ENCODE measurements at regions not wholly inside any gene's neighbourhood (a gene's known extent, or its start where the extent isn't known, plus 50 kb on each side); places are given as distances from the start of the nearest gene placed in this dataset.
"Not testable (repeated sequence)": the region's sequence is repeated elsewhere in the genome, so short reads cannot be mapped to it uniquely, and the experiment has no call there.

DNA sequence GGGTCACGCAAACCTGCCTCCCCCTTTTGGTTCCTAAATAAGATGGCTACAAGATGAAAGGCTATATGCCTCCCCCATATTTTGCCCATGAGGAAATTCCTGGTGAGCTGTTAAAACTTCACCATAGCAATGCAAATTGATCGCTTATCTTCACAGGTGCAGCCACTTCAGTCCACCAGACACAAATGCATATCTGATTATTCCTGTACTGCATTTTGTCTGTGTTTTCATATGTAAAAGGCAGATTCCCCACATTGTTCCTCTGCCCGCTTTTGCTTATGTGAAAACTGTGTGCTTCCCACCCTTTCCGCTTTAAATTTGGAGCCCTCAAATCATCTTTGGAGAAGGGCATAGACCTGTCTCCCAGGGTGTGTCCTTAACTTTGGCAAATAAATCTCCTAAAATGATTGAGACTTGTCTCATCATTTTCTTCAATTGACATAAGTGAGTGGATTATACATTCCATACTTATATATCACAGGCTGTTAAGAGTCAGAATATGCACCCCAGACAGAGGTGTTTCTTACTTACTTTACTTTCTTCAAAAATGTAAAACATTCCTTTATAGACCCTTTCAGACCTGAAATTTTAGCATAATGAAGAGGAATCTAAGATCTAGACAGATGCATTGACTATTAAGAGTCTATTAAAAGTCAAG lies 116.4 kb downstream of the CASP12 start:
- DNase-seq (ENCODE audit: insufficient read length, low spot score) = no peak
- TF ChIP-seq CTCF (IDR thresholded peaks at IDR 0.05; ENCODE audit: insufficient read depth, missing control alignments) = no peak

GRCh38 chr11:104781037-104781436 lies 117.2 kb downstream of the CASP12 start:
- DNase-seq (ENCODE audit: insufficient read length, low spot score) (no peak), FAIRE-seq (no peak)
- no peak for TF ChIP-seq CTCF (IDR thresholded peaks at IDR 0.05; ENCODE audit: insufficient read depth, missing control alignments)

More for the DNA sequence above, 116.4 kb downstream of the CASP12 start:
- no peak for FAIRE-seq

DNA sequence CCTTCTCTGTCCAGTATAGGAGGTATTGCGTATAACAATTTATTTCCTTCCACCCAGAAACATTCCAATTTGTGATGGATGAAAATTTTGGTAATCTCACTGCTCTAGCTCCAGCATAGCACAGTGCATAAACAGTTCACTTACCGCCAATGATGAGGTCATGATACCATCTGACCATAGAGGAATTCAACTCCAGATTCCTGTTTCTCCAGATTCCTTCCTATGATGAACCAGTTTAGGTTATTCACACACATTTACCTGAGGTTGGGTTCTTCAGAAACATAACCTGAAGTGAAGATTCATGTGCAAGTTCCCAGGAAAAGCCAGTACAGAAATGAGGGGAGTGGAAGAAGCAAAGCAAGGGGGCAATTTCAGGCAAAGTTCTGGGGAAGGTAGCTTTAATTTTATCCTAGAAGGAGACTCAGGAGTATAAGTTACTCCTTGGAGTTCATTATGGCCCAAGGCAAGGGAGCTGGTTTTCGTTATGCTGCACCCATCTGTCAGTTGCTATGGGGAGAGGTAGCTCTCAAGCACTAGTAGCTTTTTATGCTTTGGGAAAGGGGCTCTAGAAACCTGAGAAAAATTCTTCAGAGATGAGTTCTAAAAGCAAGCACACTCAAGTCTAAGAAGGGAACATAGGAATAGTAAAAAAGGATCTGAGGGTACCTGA lies 121.6 kb downstream of the CASP12 start:
- FAIRE-seq (no peak), DNase-seq (ENCODE audit: insufficient read length, low spot score) (no peak)
- TF ChIP-seq CTCF (IDR thresholded peaks at IDR 0.05; ENCODE audit: insufficient read depth, missing control alignments) = no peak

DNA sequence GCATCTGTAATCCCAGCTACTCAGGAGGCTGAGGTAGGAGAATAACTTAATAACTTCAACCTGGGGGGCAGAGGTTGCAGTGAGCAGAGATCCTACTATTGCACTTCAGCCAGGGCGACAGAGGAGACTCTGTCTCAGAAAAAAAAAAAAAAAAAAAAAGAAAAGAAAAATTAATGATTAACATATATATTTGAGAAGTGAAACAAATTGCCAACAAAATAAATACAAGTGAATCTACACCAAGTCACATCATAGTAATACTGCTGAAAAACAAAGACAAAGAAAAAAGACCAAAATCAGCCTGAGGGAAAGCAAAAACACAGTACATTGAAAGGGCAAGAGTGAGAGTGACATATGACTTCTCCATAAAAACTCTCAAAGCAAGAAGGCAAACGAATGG lies 123.7 kb downstream of the CASP12 start:
- no peak for TF ChIP-seq CTCF (IDR thresholded peaks at IDR 0.05; ENCODE audit: insufficient read depth, missing control alignments)
- DNase-seq (ENCODE audit: insufficient read length, low spot score) (no peak), FAIRE-seq (no peak)

GRCh38 chr11:104772806-104773241 lies 125.4 kb downstream of the CASP12 start:
- no peak for TF ChIP-seq CTCF (IDR thresholded peaks at IDR 0.05; ENCODE audit: insufficient read depth, missing control alignments)
- DNase-seq (ENCODE audit: insufficient read length, low spot score) (no peak), FAIRE-seq (no peak)

- no peak for DNase-seq (ENCODE audit: insufficient read length, low spot score)
- no peak for TF ChIP-seq CTCF (IDR thresholded peaks at IDR 0.05; ENCODE audit: insufficient read depth, missing control alignments)
- FAIRE-seq = no peak
These were observed 126.5 kb downstream of the CASP12 start for GRCh38 chr11:104771763-104772162.

GRCh38 chr11:104771046-104771445 lies 127.2 kb downstream of the CASP12 start:
- DNase-seq (ENCODE audit: insufficient read length, low spot score); FAIRE-seq: not testable (repeated sequence)
